RPMI8226 (cell line): ENCODE measurements at regions not wholly inside any gene's neighbourhood (a gene's known extent, or its start where the extent isn't known, plus 50 kb on each side); places are given as distances from the start of the nearest gene placed in this dataset.
"Not testable (repeated sequence)": the region's sequence is repeated elsewhere in the genome, so short reads cannot be mapped to it uniquely, and the experiment has no call there.

ENCODE experiments used
- DNase-seq: peaks from one replicate; pipeline ENCODE4 v3.0.0-alpha.2; 2015

GRCh38 chr16:48003206-48003907 is 152.4 kb downstream of the ABCC12 start:
- no peak for DNase-seq

GRCh38 chr16:48001324-48001895 is 154.4 kb downstream of the ABCC12 start:
- DNase-seq, result no peak

GRCh38 chr16:48000622-48001021 is 155.2 kb downstream of the ABCC12 start:
- no peak for DNase-seq

GRCh38 chr16:47999595-47999994 is 156.2 kb downstream of the ABCC12 start:
- no peak for DNase-seq

- no peak for DNase-seq
Observed at GRCh38 chr16:47995354-47995753, 160.4 kb downstream of the ABCC12 start.

- no peak for DNase-seq
Observed at GRCh38 chr16:47991491-47991890, 164.3 kb downstream of the ABCC12 start.

GRCh38 chr16:47990676-47991075 is 165.1 kb downstream of the ABCC12 start:
- DNase-seq, result no peak

GRCh38 chr16:47987136-47987535 is 168.7 kb downstream of the ABCC12 start:
- no peak for DNase-seq

- no peak for DNase-seq
Observed at GRCh38 chr16:47986031-47986430, 169.8 kb downstream of the ABCC12 start.

- DNase-seq, result no peak
Observed at GRCh38 chr16:47984669-47985068, 171.1 kb downstream of the ABCC12 start.

- no peak for DNase-seq
Observed at GRCh38 chr16:47983999-47984580, 171.7 kb downstream of the ABCC12 start.

GRCh38 chr16:47980212-47980611 is 175.6 kb downstream of the ABCC12 start:
- no peak for DNase-seq

- DNase-seq, result no peak
Observed at GRCh38 chr16:47979616-47980182, 176.1 kb downstream of the ABCC12 start.

- DNase-seq, result no peak
Observed at GRCh38 chr16:47979164-47979520, 176.7 kb downstream of the ABCC12 start.

GRCh38 chr16:47978491-47979163 is 177.2 kb downstream of the ABCC12 start:
- DNase-seq, result no peak

- DNase-seq, result no peak
Observed at GRCh38 chr16:47977802-47978201, 178.0 kb downstream of the ABCC12 start.

GRCh38 chr16:47976636-47977210 is 179.1 kb downstream of the ABCC12 start:
- DNase-seq, result no peak

GRCh38 chr16:47974971-47975370 is 180.8 kb downstream of the ABCC12 start:
- not testable (repeated sequence) for DNase-seq

GRCh38 chr16:47973552-47973951 is 182.2 kb downstream of the ABCC12 start:
- no peak for DNase-seq

GRCh38 chr16:47972246-47972985 is 183.4 kb downstream of the ABCC12 start:
- no peak for DNase-seq

- no peak for DNase-seq
Observed at GRCh38 chr16:47971225-47971624, 184.6 kb downstream of the ABCC12 start.

- peak; percentile 55 for DNase-seq
Observed at GRCh38 chr16:47970291-47970931, 185.4 kb downstream of the ABCC12 start.
